CD4-positive, alpha-beta T cell treated with Interleukin-15 for 4 hours (primary cell): ENCODE measurements at regions not wholly inside any gene's neighbourhood (a gene's known extent, or its start where the extent isn't known, plus 50 kb on each side); places are given as distances from the start of the nearest gene placed in this dataset.

ENCODE experiments used
- DNase-seq: peaks from one replicate; pipeline ENCODE4 v3.0.0-alpha.2; 2020; ENCODE audit warnings: low spot score

DNA sequence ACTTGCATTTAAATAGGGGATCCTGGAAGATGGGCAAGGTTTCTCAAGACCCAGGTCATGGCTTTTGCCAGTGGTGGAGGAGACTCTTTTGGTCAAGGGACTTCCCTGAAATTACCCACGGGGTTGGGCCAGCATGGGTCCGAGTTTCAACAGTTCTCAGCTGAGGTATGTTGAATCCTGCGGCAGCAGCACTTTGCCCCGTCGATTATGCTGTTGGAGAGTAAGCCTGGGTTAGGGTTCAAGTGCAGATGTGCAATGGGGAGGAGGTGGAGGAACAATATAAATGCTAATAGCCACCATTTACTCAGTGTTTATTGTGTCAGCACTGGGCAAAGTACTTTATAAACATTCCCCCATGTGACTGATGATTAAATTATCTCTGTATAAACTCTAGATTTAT, 96.0 kb upstream of the GATA6 start:
- no peak for DNase-seq

DNA sequence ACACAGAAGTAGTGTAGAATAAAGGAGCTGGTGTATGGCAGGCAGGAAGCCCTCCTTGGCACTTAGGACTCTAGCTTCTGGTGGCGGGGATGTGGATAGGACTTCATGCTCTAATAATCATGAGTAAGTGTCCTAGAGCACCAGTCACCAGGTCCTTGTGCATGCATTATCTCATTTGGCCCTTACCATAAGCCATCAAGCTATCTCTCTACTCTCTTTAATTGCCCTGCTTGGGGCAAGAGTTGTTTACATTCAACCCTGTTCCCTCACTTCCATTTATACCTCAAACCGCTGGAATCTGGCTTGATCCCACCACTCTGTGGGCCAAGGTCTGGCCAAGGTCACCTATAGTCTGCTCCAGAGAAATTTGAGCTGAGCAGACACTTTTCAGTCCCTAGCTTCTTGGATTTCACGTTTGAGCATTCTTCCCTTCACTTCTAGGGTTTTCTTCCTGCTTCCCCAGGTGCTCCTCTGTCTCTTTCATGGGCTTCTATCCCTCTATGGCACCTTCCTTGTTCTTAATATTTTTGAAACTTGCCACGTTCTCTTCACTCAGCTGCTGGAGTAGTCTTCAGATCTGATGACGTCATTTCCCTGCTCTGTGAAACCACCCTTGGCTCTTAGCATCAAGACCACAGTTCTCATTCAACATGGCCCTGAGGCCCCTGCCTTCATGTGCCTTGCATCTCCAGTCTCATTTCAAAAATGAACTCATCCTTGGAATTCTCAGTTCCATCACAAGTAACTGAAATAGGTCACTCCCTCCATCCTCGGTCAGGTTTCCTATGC, 94.9 kb upstream of the GATA6 start:
- DNase-seq, result no peak

DNA sequence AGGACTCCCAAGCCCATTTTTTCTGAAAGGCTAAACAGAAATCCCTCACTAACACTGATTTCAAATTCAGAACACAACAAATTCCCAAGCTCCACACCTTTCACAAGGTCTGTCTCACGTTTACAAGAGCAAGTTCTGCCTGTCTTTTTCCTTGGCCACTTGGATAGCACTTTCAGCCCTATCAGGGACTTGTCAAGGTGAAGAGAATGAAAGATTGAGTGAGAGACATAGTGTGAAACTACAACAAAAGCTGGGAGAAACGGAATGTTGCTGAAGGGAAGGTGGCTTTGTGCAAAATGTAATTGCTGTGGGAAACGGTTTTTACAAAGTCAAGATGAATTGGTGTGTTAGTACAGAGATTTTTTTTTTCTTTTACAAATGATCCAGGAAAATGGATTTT, 89.4 kb upstream of the GATA6 start:
- no peak for DNase-seq

DNA sequence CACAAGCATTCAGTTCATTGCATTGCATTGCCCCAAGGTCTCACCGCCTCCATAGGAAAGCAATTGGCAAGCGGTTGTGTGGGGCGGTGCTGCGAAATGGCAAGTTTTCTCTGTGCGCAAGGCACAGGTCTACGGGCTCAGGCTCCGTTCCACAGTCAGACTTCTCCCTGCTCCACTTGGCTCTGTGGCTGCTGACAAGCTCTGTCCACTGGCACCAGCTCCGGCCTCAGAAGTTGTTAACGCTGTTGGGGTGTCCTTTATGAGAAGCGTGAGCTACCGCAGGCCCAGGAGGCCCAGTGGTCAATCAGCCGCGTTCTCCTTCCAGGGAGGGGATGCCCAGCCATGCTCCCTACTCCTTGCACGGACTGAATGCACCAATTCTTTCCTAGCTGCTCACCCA, 87.0 kb upstream of the GATA6 start:
- no peak for DNase-seq

DNA sequence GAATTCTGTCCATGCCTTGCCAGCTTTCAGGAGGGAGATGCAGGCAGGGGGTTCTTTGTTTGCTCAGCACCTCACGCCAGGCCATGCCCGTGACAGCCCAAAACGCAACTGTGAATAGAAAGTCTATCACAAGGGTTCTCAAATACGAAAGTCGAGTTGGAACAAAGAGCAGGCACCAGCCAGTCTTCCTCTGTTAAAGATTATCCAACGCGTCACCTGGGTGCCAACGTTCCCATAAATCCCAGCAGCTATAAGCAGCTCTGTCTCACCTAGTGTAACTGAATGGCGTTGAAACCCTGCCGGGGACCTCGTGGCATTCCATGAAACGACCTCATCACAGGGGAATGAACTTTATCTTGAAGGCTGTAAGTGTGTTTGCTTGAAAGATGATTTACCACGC, 84.8 kb upstream of the GATA6 start:
- DNase-seq, result no peak

DNA sequence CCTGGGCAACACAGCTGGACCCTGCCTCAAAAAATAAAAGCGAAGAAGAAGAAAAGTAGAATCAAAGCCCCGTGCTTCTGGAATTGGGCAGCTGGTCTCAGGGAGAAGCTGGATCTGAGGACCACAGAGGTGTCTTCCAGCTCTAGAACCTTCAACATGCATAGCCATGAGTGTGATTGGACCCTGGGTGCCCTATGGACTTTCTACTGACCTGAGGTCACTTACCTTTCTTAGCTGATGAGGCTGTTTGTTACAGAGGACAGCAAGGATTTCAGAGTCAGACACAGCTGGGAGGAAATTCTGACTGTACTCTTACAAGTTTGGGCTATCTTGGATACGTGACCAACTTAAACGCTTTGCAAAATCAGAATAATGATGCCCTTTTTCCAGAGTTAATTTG, 82.4 kb upstream of the GATA6 start:
- no peak for DNase-seq

DNA sequence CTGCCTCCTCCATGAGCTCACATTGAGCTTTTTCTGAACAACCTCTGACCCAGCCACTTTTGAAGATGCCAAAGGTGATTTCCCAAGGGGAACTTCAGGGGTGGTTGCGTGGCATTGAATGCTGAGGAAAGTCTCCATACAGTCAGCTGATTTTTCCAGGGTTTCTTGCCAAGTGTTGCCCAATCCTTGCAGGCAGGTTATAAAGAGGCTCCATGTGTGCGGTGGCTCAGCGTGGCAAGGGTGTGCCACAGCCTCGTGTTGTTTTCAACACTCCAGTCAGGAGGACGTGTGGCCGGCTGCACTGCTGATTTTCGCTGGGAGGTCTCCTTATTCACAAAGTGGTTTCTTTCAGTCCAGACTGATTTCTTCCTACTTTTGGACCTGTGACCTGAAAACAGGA, 81.4 kb upstream of the GATA6 start:
- DNase-seq, result no peak

DNA sequence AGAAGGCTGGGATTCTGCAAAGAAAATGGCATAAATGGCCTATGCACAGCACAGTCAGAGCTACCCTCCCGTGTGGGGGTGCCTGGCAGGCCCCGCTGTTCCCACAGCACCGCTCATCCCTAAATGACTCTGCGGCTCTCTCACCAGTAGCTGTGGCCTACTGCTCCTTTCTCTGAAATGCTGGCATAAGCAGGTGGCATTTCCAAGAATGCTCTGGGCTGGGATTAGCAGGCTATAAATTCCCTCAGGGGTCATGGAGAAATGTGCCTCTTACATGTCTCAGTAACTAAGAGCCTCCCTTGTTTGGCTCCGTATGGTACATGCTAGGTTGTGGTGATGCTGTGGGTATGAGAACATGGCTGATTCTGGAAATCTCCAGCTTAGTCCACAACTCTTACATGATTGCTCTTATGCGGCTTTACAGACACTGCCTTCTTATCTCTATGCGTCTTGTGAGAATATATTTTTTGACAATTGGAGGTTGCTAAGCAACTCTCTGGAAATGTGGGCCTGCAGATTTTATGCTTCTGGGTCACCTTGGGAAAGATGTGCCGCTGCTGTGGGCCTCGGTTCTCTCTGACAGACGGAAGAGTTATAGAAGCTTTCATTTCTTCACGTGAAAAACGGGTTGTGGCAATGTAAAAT, 80.3 kb upstream of the GATA6 start:
- no peak for DNase-seq

DNA sequence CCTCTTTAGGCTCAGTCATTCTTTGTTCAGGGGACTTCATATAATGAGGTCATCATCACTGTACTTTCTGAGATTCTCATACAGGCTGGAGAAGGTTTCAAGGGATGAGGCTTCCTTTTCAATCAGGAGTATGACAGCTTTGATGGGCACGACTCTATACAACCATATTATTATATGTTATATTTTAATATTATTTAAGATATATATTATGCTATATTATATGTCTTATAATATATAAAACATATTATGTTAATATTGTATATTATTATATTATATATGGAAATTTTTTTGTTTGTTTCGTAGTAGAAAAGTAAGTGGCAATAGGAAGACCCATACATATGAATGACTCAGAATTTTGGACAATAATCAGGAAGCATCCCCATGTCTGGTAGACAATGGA, 78.0 kb upstream of the GATA6 start:
- no peak for DNase-seq

DNA sequence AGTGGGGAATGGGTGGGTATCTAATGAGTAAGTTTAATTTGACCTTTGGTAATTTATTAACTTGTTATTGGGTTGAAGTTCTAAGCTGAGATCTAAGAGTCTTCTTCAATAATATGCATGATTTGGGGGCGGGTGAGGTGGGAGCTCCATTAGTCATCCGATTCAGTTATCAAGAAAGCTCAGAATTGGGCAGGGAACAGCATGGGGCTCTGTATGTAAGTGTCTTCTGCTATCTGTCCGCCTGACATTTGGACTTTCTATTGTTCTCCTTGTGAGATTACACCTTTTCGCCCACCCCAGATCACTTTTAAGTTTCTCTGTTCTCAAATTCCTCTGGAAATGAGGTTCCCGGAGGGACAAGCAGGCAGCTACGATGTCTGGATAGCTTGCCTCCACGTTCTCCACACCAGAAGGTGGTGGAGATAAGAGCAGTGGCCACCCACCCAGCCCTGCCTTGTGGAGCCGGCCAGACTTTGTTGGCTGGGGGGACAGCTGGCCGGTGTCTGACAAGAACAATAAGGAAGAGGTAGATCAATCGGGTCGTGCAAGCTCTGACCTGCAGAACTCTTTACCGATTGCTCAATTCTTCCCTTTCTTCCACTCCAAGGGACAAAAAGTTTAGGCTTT, 75.5 kb upstream of the GATA6 start:
- no peak for DNase-seq

DNA sequence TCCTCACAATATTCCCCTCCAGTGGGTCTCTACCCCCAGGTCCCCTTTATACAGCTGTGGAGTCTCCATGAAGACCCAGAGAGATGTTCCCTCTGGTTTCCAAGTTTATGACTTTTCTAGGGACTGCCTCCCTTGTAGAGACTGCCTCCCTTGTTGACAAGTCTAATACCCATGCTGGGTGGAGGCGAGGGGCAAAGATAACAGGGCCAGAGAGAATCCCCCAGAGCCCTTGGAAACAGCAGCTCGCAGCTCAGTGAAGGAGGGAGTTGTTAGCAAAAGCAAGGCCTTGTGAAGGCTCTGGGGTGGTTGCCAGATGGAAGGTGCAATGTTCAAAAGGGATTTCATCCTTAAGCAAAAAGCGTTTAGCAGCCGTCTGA, 75.0 kb upstream of the GATA6 start:
- DNase-seq, result no peak

DNA sequence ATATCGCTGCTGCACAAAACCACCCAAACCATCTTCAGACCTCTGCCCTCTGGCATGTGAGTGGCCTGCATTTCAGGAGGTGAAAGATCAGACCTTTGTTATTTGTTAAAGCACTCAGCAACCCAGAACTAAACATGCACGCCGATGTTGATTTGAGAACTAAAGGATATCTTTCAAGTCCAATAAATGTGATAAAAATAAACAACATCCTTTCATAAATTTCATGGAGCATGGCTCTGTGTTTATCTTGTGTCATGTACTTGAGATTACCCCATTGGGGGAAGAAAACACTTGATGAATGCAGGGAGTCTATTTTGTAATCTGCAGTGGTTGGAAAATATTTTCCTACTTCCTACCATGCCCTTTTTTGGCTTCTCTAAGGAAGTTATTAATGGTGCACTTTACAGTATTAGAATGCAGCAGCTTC, 70.8 kb upstream of the GATA6 start:
- DNase-seq, result no peak

DNA sequence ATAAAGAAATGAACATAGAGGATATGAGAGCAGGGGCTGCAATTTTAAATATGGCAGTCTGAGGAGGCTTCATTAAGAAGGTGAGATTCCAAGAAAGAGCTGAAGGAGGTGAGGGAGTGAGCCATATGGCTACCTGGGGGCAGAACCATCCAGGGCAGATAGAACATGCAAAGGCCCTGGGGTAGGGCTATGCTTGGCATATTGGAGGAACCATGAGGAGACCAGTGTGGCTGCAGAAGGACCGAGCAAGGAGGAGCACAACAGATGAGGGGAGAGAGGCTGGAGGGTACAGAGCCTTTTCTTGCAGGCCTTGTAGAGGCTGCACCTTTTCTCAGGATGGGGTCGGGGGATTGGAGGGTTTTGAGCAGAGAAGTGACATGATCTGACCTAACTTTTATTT, 69.5 kb upstream of the GATA6 start:
- no peak for DNase-seq

DNA sequence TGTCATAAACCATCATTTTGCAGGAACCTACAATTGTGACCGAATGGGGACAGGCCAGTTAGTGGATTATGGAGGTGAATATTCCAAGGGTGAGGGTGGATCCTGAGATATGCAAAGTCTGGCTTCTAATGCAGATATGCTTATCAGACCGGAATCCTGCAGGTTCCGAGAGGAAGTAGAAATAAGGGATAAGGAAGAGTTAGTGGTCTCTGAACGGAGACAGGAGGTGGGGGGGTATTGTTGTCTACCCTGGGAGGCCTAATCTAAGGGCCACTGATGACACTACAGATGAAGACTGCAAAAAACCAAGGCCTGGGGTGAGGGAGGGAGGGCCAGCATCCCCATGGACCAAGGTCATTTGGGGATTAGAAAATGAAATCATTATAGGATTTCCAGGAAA, 67.7 kb upstream of the GATA6 start:
- no peak for DNase-seq

DNA sequence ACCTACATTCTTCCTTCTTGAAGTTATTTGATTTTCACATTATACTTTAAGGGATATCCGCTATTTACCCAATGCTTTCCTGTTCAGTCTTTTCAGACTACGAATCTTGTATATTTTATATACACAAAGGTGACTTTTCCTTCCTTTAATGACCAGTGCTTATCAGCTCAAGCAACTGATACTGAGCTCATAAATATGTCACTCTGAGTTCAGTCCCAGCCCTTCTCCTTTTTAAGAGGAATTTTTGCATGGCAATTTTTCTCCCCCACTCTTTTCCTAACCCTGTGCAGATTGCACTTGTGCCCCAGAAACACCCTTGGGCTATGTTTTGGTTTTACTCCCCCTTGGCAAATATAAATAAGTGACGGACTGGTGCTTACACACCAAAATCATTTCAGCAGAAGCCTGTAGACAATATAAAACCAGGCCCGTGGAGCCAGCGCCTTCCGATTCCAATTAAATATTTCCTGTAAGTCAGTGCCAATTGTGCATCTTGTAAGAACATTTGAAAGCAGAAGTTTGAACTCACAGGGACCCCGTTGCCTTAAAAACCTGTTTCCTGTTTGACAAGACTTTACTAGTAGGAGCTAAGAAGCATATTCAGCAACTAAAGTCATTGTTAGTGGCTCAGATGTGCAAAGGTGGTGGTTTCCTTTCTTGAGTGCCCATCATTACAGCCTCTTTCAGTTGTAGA, 66.3 kb upstream of the GATA6 start:
- no peak for DNase-seq

DNA sequence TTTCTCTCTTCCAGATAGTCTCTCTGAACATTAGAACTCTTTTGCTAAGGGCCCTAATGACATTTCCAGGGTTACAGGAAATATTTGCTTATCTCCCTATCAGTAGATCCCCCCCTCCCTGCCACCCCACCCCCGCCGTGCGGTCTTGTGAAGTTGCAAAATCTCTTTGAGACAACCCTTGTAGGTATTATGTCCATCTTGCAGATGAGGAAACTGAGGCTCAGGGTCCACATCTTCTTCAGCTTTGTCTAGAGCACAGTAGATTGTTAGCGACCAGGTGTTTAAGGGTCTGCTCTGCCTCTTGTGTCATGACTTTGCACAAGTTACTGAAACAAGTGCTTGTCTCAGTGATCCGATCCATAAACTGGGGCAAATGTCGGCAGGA, 65.8 kb upstream of the GATA6 start:
- DNase-seq, result no peak

DNA sequence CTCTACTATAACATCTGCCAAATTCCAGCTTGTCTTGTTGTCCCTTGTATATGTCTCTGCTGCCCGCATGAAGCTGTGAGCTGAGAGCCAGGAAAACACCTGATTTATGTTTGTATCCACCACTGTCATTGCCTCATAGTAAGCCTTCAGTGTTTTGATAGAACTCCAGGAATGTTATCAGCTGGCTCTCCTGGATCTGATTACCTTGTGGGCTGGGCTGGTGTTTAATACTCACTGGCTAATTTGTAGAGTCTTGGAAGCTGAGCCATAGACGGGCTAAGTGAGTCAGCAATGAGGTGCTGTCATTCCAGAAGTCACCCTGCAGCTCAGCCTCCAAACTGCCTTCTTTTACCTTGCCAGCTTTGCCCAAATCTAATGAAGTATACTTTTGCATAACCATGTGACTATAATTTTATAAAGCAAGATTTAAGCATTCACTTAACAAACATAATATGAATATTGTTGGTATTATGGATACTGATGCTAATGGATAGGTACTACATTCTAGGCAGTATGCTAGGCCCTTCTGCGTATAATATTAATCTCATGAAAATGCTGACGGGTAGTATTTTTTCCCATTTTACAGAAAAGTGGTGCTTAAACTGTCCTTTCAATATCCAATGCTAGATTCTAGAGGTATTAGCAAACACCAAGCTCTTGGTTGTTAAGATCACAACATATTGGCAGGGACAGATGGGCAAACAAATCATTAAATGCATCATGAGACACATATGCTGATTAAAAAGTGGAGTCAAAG, 62.7 kb upstream of the GATA6 start:
- no peak for DNase-seq

DNA sequence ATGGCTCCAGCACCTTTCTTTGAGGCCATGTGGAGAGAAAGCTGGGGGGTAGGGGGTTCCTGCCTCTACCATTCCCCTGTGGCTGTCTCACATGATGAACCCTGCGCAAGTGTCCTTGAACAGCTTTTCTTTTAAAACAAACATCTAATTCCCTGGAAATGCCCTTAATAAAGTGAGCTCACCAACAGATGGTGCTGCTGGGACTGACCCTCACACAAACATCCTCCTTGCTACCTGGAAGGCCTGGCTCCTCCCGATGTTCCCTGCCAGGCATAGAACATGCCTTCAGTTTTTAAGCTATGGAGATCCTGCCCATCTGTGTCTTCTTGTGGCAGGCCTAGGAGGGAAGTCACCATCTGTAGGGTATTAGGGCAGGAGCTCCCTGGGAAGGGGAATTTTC, 60.7 kb upstream of the GATA6 start:
- DNase-seq, result no peak

DNA sequence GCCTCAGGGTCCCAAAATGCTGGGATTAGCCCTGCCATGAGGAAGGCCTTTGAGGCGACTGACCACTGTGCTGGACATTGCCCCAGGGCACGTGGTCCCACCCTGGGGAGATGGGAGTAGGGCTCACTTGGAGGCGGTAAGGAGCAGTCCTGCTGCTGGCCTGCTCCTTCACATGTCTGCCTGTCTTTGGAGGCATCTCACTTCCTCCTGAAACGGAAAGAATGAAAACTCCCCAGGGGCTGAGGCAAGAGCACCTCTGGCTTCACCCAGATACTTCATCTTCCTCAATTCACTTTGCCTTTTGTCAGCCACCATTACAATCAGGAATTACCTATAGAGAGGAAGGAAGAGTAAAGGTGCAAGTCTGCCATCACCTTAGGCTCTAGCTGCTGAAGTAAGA, 59.9 kb upstream of the GATA6 start:
- DNase-seq, result no peak

DNA sequence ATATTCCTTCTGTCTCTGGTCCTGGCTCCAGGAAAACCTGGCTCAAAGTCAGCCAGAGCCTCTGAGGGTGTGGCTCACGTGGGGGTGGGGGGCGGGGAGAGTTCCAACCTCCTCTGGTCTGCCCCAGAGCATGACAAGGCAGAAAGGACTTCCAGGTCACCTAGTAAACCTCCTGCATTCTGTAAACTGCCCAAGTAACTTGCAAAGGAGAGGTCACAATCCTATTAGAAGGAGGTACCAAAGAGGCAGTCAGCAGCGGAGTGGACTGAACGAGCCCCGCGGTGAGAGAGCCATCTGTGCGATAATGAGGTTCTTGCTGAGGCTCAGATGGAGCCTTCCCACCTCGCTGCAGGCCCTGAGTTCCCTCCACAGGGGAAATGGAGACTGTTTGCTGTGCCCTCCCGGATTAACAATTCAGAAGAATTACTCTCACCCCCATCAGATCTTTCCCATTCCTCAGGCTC, 58.9 kb upstream of the GATA6 start:
- DNase-seq, result no peak

DNA sequence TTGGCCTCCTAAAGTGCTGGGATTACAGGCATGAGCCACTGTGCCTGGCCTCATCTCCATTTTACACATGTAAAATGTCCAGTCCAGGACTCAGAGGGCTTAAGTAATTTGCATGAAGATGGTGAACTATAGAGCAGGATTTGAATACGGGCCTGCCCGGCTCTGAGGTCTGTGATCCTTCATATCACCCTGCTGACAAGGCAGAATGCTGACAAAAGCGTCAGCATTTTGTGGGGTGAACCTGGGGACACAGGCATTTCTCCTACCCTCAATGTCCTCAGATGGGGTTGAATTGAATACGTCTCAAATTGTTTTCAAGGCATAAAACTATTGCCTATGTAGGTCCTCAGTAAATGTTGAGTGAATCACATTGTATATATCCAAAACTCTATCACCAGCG, 57.2 kb upstream of the GATA6 start:
- no peak for DNase-seq

DNA sequence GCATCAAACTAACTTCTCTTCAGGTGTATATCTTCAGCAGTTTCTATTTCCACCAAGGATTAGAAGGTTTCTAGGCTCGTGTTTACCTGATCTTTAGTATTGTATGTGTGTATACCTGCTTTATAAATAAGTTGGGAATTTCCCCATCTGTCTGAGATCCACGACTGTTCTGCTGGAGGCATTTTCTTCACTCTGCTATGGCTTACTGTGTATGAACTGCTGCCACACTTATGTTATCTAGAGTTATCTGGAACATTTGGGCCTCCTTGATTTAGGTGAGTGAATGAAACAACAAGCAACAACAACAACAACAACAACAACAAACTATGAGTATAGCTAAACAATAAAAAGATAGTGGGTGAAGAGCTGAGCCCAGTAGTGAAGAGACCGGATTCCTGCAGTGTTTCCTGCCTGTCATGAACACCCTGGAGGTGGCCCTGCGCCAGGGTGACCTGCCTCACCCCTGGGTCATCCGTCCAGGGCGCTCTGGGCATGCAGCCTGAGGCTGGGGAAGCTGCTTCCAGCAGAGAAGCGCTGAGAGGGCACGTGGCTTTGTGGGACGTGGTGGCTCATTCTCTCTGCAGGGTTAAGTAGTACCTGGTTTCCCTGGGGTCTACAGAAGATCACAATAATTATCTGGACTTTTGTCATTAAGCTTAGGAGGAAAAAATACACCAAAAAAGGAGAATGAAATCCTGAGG, 56.1 kb upstream of the GATA6 start:
- DNase-seq, result no peak
